ENCODE measurements at regions not wholly inside any gene's neighbourhood (a gene's known extent, or its start where the extent isn't known, plus 50 kb on each side); places are given as distances from the start of the nearest gene placed in this dataset.

DNA sequence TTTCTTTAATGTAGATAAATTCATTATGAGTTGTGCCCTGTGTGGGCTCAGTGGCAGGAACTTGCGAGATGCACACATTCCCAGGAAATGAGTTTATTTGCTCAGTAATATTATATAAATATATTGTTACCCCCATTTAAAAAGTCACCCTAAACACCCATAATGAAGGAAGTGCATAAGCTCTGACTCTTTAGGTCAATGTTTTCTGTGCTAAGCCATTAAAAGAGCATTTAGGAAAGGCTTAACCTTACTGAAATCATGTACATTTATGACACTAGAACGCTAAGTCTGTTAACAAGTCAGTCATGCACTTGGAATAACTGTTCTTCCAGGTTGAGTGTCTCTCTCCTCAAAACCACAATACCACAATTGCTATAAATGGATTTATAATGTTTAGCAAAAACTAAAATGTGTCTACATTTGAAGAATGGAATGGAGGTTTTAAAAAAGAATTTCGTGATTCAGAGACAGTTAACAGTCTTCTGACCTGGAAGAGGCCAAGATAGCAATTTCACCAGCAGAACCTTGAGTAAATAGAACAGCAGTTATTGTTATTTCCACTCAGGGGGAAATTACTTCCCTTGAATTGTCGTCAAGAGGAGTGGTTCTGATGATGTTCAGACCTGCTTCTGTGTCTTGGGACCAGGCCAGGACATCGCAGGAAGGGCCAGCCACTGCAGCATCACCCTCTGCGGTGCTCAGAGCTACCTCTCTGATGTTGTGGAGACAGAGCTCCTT lies 91.1 kb upstream of the VEGFC start:
- Mint-ChIP-seq H3K4me1 (no peaks in the 10 kb centered on the region), H3K36me3 (ENCODE audit: low read depth) (no peaks in the 10 kb centered on the region), H3K9me3 (no peaks in the 10 kb centered on the region), H3K4me3 (no peak overlapping the region), H3K27me3 (peaks cover 2% of the 10 kb centered on the region), H3K27ac (no peak overlapping the region)
- no peak for ATAC-seq
- DNase-seq, result no peak

DNA sequence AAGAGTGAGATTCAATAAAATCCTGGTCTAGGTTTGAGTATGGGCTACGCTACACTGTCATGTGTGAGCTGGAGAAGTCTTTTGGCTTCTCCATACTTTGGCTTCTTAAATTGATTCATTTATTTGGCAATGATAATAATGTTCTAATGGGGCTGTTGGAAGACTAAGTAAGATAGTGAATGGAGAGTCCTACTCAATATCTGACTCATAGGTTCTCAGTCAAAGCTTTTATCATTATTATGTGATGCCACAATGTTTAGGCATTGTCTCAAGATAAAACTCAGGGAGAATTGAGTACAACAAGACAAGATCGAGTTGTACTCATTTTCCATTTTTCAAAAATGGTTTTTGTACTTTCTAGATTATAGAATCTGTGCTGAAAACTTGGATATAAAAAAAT lies 92.5 kb upstream of the VEGFC start:
- DNase-seq (no peak), ATAC-seq (no peak)
- no peak overlapping the region for H3K4me3 Mint-ChIP-seq
- no peaks in the 10 kb centered on the region for H3K9me3 Mint-ChIP-seq
- no peak overlapping the region for H3K27ac Mint-ChIP-seq
- H3K4me1 Mint-ChIP-seq, result no peaks in the 10 kb centered on the region
- peaks cover 2% of the 10 kb centered on the region for H3K27me3 Mint-ChIP-seq
- no peaks in the 10 kb centered on the region for H3K36me3 Mint-ChIP-seq (ENCODE audit: low read depth)

DNA sequence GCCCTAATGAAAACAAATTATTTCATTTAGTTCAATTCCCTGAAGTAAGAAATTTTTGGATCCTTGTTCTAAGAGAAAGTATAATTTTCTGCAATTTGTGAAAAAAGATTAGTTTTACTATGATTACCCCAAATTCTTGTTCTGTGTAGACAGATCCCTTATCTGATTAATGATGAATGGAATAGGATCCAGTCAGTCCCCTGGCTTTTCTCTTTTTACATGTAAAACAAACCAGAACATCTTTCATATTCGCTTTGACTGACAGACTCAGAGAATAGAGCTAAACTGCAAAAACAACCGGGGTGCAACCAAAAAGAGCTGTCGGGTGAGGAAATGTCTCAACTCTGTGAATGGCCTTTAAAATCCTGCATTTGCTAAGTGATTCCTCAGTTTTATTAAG lies 93.4 kb upstream of the VEGFC start:
- no peaks in the 10 kb centered on the region for H3K36me3 Mint-ChIP-seq (ENCODE audit: low read depth)
- H3K27ac Mint-ChIP-seq, result no peak overlapping the region
- ATAC-seq (no peak), DNase-seq (no peak)
- H3K9me3 Mint-ChIP-seq, result no peaks in the 10 kb centered on the region
- no peak overlapping the region for H3K4me3 Mint-ChIP-seq
- peaks cover 2% of the 10 kb centered on the region for H3K27me3 Mint-ChIP-seq
- no peaks in the 10 kb centered on the region for H3K4me1 Mint-ChIP-seq

DNA sequence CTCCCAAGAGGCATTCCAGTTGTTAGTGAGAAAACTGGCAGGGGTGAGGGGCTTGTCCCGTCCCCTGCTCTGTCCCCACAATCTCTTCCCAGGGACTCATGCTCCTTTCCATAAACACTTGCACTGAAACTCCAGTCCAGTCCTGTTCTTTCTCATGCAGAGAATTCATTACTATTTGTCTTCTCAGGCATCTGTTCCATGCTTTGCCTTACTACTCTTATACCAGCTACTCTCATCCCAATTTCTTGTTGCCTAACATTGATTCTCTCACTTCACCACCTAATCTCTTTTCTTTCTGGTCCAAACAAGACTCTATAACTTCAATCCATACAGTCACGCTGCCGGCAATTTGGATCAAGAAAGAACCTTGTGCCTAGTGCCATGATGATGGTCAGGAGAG lies 97.1 kb upstream of the VEGFC start:
- DNase-seq, result no peak
- Mint-ChIP-seq H3K36me3 (ENCODE audit: low read depth) (no peaks in the 10 kb centered on the region), H3K4me1 (no peaks in the 10 kb centered on the region), H3K27ac (no peak overlapping the region), H3K9me3 (no peaks in the 10 kb centered on the region), H3K4me3 (no peak overlapping the region), H3K27me3 (peaks cover 2% of the 10 kb centered on the region)
- ATAC-seq, result no peak

DNA sequence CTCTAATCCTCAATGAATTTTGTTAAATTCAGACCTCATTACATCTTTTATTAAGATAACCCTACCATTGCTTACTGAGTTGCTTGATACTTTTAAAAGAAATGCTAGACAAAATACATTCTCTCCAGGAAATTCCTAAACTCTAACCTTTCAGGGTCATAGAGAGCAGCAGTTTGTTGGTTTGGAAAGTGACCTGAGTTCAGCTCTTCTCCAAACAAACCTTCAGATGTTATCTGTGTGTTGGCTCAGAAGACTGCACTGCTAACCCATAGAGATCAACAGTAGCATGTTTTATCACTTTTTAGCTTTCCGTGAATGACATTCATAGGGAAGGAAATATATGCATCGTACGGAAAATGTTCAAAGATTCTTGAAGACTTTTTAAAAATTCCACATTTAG lies 101.8 kb upstream of the VEGFC start:
- no peak overlapping the region for H3K4me3 Mint-ChIP-seq

DNA sequence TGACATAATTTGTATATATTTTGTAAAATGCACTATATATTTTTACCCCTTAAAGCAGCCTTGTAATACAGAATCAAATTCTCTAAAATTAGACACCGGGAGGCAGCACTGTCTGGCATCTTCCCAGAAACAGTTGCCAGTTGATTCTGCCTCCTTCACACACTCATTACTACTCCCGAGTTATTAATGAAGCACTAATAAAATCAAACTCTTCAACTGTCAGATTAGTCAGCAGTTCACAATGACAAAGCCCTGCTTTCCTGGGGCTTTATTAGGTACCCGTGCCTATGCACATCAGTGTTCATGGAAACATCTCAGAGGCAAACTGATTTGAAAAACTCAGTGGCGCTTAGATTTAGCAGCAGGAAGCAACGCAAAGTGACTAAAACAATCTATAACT lies 103.5 kb upstream of the VEGFC start:
- H3K27ac Mint-ChIP-seq, result no peak overlapping the region
- no peaks in the 10 kb centered on the region for H3K4me1 Mint-ChIP-seq
- no peak for ATAC-seq
- H3K4me3 Mint-ChIP-seq, result no peak overlapping the region
- H3K9me3 Mint-ChIP-seq, result no peaks in the 10 kb centered on the region
- H3K36me3 Mint-ChIP-seq (ENCODE audit: low read depth), result no peaks in the 10 kb centered on the region
- H3K27me3 Mint-ChIP-seq, result no peaks in the 10 kb centered on the region
- no peak for DNase-seq

More for the DNA sequence above, 101.8 kb upstream of the VEGFC start:
- no peaks in the 10 kb centered on the region for H3K9me3 Mint-ChIP-seq
- DNase-seq, result no peak
- ATAC-seq, result no peak
- H3K4me1 Mint-ChIP-seq, result no peaks in the 10 kb centered on the region
- H3K36me3 Mint-ChIP-seq (ENCODE audit: low read depth), result no peaks in the 10 kb centered on the region
- no peaks in the 10 kb centered on the region for H3K27me3 Mint-ChIP-seq
- no peak overlapping the region for H3K27ac Mint-ChIP-seq

DNA sequence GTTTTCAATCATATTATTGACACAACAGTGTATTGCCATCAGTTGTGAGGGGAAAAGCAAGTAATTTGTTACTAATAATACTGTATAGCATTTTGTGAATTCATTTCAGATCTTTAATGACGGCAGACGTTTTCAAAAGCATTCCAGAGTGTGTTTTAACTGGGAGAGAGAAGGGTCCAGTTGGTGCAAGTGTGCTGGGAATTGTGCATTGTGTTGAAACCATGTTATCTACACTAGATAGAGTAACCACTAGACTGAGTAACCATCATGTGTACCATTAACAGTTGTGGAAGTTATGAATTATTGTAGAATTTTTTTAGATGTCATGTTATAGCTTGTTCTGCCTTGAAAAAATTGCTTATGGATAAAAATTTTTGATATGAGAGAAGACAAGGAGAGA lies 104.5 kb upstream of the VEGFC start:
- Mint-ChIP-seq H3K27ac (no peak overlapping the region), H3K4me3 (no peak overlapping the region), H3K4me1 (no peaks in the 10 kb centered on the region), H3K27me3 (no peaks in the 10 kb centered on the region), H3K9me3 (no peaks in the 10 kb centered on the region), H3K36me3 (ENCODE audit: low read depth) (no peaks in the 10 kb centered on the region)
- DNase-seq (no peak), ATAC-seq (no peak)

DNA sequence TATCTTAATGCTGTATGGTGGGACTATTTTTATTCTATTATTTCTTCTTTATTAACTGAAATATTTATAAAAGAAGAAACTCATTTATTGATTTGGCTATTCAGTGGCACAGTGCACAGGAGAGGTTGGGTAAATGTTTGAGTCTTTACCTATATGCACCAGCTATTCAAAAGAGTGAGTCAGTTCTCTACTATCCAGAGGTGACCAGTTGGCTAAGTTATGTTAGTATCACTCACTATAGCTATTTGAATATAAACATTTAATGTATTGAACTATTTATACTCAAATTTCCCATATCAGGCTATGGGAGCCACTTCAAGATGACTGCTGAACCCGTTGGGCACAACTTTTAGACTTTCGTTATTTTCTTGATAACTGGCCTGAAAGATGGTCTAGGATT lies 106.1 kb upstream of the VEGFC start:
- no peak overlapping the region for H3K4me3 Mint-ChIP-seq
- H3K9me3 Mint-ChIP-seq, result no peaks in the 10 kb centered on the region
- DNase-seq (no peak), ATAC-seq (no peak)
- no peaks in the 10 kb centered on the region for H3K27me3 Mint-ChIP-seq
- H3K36me3 Mint-ChIP-seq (ENCODE audit: low read depth), result no peaks in the 10 kb centered on the region
- H3K4me1 Mint-ChIP-seq, result peaks cover 6% of the 10 kb centered on the region
- H3K27ac Mint-ChIP-seq, result no peak overlapping the region

DNA sequence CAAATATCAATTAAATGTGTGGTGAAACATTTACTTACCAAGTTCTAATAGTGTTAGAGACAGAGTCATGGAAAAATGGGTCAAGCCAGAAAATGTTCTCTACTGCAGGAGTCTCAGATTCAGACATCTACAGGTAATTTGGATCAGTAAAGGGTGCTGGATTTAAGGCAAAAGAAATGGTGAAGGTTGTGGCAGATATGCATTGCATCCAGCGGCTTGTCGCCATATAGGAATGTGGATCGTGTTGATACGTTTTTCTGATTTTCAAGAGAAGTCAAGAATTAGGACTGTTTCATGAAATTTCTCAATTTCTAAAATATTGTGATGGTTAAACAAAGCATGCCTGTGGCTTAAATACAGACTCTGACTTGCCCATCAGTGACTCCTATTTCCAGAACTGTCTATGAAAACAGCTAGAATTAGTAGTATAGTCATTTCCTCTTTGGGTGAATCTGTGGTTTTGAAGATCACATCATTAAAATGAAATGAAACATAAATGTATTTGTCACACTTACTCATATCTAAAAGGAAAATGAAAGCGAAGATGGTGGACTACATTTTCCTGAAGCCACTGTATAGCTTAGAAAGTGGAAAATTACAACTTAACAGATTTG lies 110.1 kb upstream of the VEGFC start:
- peak; percentile 91 for ATAC-seq
- Mint-ChIP-seq H3K9me3 (no peaks in the 10 kb centered on the region), H3K27ac (no peak overlapping the region), H3K27me3 (no peaks in the 10 kb centered on the region), H3K36me3 (ENCODE audit: low read depth) (no peaks in the 10 kb centered on the region), H3K4me3 (no peak overlapping the region), H3K4me1 (peaks cover 6% of the 10 kb centered on the region)
- DNase-seq, result no peak

DNA sequence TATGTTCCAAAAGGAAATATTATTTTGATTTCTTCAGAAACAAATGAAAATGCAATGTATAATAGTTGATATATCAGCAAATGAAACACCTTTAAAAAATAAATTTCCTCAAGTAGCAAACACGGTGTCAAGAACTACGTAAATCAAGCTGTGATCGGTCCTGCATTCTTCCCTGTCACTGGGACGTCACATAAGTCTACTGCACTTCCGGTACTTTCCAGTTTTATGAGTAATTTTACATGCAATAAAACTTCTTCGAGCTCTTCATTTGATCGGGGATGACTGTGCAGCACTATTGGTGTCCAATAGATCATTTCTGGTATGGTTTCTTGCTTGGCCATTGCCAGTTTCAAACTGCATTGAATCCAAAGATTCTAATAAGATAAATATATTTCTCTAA lies 114.0 kb upstream of the VEGFC start:
- H3K36me3 Mint-ChIP-seq (ENCODE audit: low read depth), result no peaks in the 10 kb centered on the region
- no peaks in the 10 kb centered on the region for H3K27me3 Mint-ChIP-seq
- ATAC-seq, result no peak
- H3K9me3 Mint-ChIP-seq, result no peaks in the 10 kb centered on the region
- no peak for DNase-seq
- no peak overlapping the region for H3K27ac Mint-ChIP-seq
- H3K4me1 Mint-ChIP-seq, result peaks cover 6% of the 10 kb centered on the region
- no peak overlapping the region for H3K4me3 Mint-ChIP-seq

DNA sequence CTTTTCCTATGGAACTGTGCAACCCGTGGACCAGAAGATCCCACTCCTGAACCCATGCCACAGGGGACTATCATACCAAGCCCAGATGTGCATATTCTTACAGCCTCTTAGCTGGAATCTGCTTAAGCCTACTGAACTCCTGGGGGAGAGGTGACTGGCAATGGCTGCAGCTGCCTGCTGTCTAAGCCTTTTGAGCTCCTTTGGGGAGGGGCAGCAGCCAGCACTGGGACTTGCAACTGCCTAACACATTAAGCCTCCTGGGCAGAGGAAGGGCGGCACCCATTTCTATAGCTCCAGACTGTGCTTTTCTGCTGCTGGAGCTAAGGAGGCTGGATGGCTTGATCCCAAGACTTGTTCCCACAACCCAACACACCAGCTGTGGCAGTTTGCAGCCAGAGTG lies 117.9 kb upstream of the VEGFC start:
- no peaks in the 10 kb centered on the region for H3K27me3 Mint-ChIP-seq

DNA sequence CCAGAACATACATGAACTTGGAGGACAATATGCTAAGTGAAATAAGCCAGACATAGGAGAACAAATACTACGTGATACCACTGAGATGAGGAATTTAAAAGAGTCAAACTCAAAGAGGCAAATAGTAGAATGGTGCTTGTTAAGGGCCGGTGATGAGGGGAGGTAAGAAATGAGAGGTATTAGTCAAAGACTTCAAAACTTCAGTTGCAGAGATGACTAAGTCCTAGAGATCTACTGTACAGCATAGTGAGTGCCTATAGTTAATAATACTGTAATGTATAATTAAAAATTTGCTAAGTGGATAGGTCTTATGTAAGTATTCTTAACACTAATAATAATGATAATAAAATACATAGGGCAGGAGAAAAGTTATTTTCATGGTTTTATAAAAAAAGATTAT lies 126.9 kb upstream of the VEGFC start:
- H3K4me3 Mint-ChIP-seq, result no peak overlapping the region
- no peaks in the 10 kb centered on the region for H3K27me3 Mint-ChIP-seq
- no peaks in the 10 kb centered on the region for H3K4me1 Mint-ChIP-seq
- no peak overlapping the region for H3K27ac Mint-ChIP-seq
- H3K36me3 Mint-ChIP-seq (ENCODE audit: low read depth), result no peaks in the 10 kb centered on the region
- ATAC-seq, result no peak
- peaks cover 11% of the 10 kb centered on the region for H3K9me3 Mint-ChIP-seq
- DNase-seq, result no peak

More for the DNA sequence above, 117.9 kb upstream of the VEGFC start:
- Mint-ChIP-seq H3K4me3 (no peak overlapping the region), H3K9me3 (peaks cover 11% of the 10 kb centered on the region), H3K27ac (no peak overlapping the region), H3K4me1 (no peaks in the 10 kb centered on the region), H3K36me3 (ENCODE audit: low read depth) (no peaks in the 10 kb centered on the region)
- no peak for ATAC-seq
- no peak for DNase-seq

DNA sequence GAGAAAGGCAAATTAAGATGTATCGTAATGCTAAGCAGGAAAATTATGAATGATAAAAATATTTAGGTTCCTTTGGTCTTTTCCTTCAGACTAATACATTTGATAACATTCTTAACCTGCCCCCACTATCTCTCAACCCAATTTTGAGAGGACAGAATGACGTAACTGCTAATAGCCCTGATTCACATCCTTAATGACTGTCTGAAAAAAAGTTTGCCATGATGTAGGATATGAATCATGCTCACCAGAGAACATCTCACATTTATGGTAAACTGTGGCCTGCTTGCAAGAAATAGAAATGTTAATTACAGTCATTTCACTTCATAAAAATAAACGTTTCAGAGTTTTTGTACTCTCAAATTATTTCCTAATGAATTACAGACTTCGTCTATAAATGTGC lies 128.0 kb upstream of the VEGFC start:
- no peak for ATAC-seq
- Mint-ChIP-seq H3K36me3 (ENCODE audit: low read depth) (no peaks in the 10 kb centered on the region), H3K4me3 (no peak overlapping the region), H3K4me1 (no peaks in the 10 kb centered on the region), H3K9me3 (peaks cover 4% of the 10 kb centered on the region), H3K27me3 (no peaks in the 10 kb centered on the region), H3K27ac (no peak overlapping the region)
- no peak for DNase-seq

DNA sequence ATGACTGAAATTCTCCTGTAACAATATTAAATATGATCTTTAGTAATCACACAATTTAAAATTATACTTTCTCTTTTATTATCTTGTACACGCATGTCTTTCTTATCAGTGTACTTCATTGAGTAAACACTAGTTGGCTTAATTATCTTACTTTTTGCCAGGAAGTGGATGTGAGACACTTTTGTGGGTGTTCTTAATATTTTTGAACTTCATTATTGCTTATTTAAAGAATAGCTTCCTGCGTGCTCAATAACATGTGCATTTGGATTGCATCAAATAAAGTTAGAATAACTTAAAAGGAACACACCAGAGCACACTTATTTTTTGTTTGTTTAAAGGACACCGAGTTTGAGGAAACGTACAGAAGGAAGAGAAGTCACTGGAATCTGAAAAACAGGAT lies 128.5 kb upstream of the VEGFC start:
- ATAC-seq, result no peak
- no peaks in the 10 kb centered on the region for H3K27me3 Mint-ChIP-seq
- DNase-seq, result no peak
- H3K27ac Mint-ChIP-seq, result no peak overlapping the region
- no peaks in the 10 kb centered on the region for H3K9me3 Mint-ChIP-seq
- H3K4me3 Mint-ChIP-seq, result no peak overlapping the region
- H3K36me3 Mint-ChIP-seq (ENCODE audit: low read depth), result no peaks in the 10 kb centered on the region
- no peaks in the 10 kb centered on the region for H3K4me1 Mint-ChIP-seq

DNA sequence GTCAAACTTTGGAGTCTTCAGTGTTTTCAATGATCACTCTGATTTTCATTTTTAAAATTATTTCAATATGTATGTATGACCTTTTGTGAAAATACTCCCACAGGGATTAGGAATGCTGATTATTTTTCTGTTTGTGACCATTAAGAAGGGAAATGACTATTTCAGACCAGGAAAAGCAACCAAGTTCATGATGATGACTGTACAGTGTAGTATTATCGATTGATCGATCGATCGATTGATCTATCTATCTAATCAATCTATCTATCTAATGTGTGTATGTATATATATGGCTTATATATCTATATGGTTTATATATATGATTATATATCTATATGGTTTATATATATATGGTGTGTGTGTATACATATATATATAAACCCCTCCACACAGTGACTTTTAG lies 131.5 kb upstream of the VEGFC start:
- no peaks in the 10 kb centered on the region for H3K4me1 Mint-ChIP-seq
- H3K36me3 Mint-ChIP-seq (ENCODE audit: low read depth), result no peaks in the 10 kb centered on the region
- no peak for ATAC-seq
- DNase-seq, result no peak
- H3K27me3 Mint-ChIP-seq, result no peaks in the 10 kb centered on the region
- no peak overlapping the region for H3K27ac Mint-ChIP-seq
- H3K4me3 Mint-ChIP-seq, result no peak overlapping the region
- H3K9me3 Mint-ChIP-seq, result no peaks in the 10 kb centered on the region

DNA sequence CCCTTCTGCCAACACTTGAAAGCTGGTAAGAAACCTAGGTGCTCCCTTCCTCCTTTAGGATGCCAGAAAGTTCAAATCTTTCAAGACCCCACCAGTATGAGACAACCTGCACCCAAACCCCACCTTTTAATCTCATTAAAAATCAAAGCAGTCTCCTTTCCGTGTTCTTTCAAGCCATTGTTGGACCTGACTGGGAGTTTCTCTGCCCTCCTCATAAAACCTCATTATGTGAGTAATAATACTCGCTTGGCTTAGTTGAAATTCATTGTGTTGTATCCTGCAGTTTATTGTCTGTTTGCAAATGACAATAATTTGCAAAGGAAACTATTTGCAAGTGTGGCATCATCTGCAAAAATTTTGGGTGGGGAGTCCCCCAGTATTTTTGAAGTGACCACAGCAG lies 133.2 kb upstream of the VEGFC start:
- no peak overlapping the region for H3K4me3 Mint-ChIP-seq
- H3K4me1 Mint-ChIP-seq, result no peaks in the 10 kb centered on the region
- H3K9me3 Mint-ChIP-seq, result no peaks in the 10 kb centered on the region
- no peak overlapping the region for H3K27ac Mint-ChIP-seq
- H3K27me3 Mint-ChIP-seq, result no peaks in the 10 kb centered on the region
- no peaks in the 10 kb centered on the region for H3K36me3 Mint-ChIP-seq (ENCODE audit: low read depth)
- DNase-seq (no peak), ATAC-seq (no peak)
